Fibroblast of gingiva (primary cell): ENCODE measurements at regions not wholly inside any gene's neighbourhood (a gene's known extent, or its start where the extent isn't known, plus 50 kb on each side); places are given as distances from the start of the nearest gene placed in this dataset.

Experiments used
- DNase-seq: peaks from one replicate; pipeline ENCODE4 v3.0.0-alpha.2; 2011; ENCODE audit warnings: low read depth

GRCh38 chr10:4688601-4689000, 137.4 kb upstream of the AKR1E2 start:
- no peak for DNase-seq

- DNase-seq: no peak
Observed at GRCh38 chr10:4688168-4688567, 137.8 kb upstream of the AKR1E2 start.

- DNase-seq: no peak
Observed at GRCh38 chr10:4687397-4687796, 138.6 kb upstream of the AKR1E2 start.

GRCh38 chr10:4686644-4686996, 139.4 kb upstream of the AKR1E2 start:
- no peak for DNase-seq

GRCh38 chr10:4685904-4686643, 139.9 kb upstream of the AKR1E2 start:
- no peak for DNase-seq

GRCh38 chr10:4685491-4685890, 140.5 kb upstream of the AKR1E2 start:
- DNase-seq: no peak

GRCh38 chr10:4684434-4684833, 141.6 kb upstream of the AKR1E2 start:
- no peak for DNase-seq

GRCh38 chr10:4683838-4684237, 142.2 kb upstream of the AKR1E2 start:
- DNase-seq: no peak

- no peak for DNase-seq
Observed at GRCh38 chr10:4683137-4683536, 142.9 kb upstream of the AKR1E2 start.

- DNase-seq: no peak
Observed at GRCh38 chr10:4678951-4679671, 146.9 kb upstream of the AKR1E2 start.

- peak; percentile 77 for DNase-seq
Observed at GRCh38 chr10:4678023-4678950, 147.7 kb upstream of the AKR1E2 start.

GRCh38 chr10:4677296-4678021, 148.5 kb upstream of the AKR1E2 start:
- peak; percentile 86 for DNase-seq

- no peak for DNase-seq
Observed at GRCh38 chr10:4676566-4676965, 149.4 kb upstream of the AKR1E2 start.

- DNase-seq: no peak
Observed at GRCh38 chr10:4675808-4676207, 150.2 kb upstream of the AKR1E2 start.

GRCh38 chr10:4673279-4674040, 152.5 kb upstream of the AKR1E2 start:
- no peak for DNase-seq

- no peak for DNase-seq
Observed at GRCh38 chr10:4672201-4672600, 153.8 kb upstream of the AKR1E2 start.

GRCh38 chr10:4671451-4672145, 154.4 kb upstream of the AKR1E2 start:
- no peak for DNase-seq

- no peak for DNase-seq
Observed at GRCh38 chr10:4670737-4671136, 155.3 kb upstream of the AKR1E2 start.

GRCh38 chr10:4669585-4669984, 156.4 kb upstream of the AKR1E2 start:
- DNase-seq: no peak

- peak; percentile 100 for DNase-seq
Observed at GRCh38 chr10:4663162-4663992, 162.6 kb upstream of the AKR1E2 start.
